ENCODE measurements at regions not wholly inside any gene's neighbourhood (a gene's known extent, or its start where the extent isn't known, plus 50 kb on each side); places are given as distances from the start of the nearest gene placed in this dataset.
"Not testable (repeated sequence)": the region's sequence is repeated elsewhere in the genome, so short reads cannot be mapped to it uniquely, and the experiment has no call there.

GRCh38 chr5:81825237-81825636 is 74.3 kb upstream of the SSBP2 start:
- peak; percentile 18 for DNase-seq

DNA sequence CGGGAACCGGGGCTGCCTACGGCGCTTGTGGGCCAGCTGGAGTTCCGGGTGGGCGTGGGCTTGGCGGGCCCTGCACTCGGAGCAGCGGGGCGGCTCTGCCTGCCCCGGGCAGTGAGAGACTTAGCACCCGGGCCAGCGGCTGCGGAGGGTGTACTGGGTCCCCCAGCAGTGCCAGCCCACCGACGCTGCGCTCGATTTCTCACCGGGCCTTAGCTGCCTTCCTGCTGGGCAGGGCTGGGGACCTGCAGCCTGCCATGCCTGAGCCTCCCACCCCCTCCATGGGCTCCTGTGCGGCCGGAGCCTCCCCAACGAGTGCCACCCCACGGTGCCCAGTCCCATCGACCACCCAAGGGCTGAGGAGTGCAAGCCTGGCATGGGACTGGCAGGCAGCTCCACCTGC is 72.8 kb upstream of the SSBP2 start:
- not testable (repeated sequence) for DNase-seq

DNA sequence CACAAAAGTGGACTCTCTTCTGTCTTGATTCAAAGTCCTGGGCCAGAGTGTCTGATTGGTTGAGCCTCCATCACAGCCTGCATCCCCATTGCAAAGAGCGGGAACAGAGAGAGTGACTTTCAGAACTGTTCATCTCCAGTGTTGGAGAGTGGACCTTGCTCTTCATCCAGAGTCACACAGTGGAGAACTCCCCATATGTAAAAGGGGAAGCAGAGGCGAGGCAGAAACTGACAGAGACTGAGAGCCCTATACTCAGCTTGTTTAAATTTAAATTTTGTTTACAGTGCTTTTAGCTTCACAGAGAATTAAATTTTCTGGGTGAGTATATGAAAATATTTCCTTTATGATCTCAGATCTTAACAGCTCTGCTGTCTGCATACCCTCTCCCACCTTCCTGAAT is 70.0 kb upstream of the SSBP2 start:
- DNase-seq: no peak

DNA sequence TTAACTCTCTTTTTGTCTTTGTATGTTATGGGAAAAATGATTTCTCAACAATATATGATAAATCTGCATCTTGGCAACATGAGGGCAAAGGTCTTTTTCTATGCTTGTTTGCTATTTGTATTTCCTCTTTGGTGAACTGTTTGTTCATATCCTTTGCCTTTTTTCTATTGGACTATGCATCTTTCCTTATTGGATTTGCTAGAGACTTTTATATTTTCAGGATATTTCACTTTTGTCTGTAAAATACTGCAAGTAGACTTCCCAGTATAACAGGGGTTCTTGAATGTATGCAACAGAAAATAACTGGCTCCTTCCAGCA is 69.4 kb upstream of the SSBP2 start:
- DNase-seq: no peak

- DNase-seq: peak; percentile 7
Observed at GRCh38 chr5:81819556-81820317, 68.8 kb upstream of the SSBP2 start.

- no peak for DNase-seq
Observed at GRCh38 chr5:81817980-81818379, 67.1 kb upstream of the SSBP2 start.

DNA sequence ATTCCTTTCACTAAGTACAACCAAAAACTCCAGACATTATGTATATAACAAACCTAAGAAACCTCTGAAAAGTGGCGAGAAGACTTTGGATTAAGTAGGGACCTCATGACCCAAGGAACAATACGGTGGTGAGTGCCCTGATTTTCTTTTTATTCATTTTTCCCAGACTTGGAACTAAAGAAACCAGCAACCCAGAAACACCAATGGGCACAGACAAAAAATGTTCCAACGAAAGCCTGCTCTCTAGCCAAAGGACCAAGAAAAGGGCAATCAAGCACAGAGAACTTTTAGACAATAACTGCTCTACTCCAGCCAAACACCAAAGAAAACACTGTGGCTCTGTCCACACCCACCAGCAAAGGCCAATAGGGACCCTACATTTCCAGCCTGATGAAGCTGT is 66.2 kb upstream of the SSBP2 start:
- DNase-seq: no peak

GRCh38 chr5:81815321-81815720 is 64.4 kb upstream of the SSBP2 start:
- DNase-seq: no peak

DNA sequence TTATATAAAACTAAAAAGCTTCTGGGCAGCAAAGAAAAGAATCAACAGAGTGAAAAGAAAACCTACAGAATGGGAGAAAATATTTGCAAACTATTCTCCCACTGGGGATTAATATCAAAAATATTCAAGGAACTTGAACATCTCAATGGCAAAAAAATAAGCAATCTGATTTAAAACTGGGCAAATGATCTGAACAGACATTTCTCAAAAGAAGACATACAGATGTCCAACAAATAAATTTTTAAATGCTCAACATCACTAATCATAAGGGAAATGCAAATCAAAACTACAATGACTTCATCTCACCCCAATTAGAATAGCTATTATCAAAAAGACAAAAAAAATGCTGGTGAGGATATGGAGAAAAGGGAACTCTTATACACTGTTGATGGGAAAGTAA is 57.2 kb upstream of the SSBP2 start:
- no peak for DNase-seq

DNA sequence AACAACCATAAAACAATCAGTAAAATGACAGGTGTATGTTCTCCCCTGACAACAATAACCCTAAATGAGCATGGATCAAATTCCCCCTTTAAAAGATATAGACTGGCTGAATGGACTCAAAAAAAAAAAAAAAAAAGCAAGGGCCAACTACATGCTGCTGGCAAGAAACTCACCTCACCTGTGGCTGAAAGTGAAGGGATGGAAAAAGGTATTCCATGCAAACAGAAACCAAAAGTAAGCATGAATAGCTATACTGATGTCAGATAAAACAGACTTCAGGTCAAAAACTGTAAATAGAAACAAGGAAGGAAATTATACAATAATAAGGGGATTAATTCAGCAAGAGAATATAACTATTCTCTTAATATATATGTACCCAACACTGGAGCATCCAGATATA is 54.2 kb upstream of the SSBP2 start:
- DNase-seq: no peak

GRCh38 chr5:81803812-81804211 is 52.9 kb upstream of the SSBP2 start:
- DNase-seq: no peak

DNA sequence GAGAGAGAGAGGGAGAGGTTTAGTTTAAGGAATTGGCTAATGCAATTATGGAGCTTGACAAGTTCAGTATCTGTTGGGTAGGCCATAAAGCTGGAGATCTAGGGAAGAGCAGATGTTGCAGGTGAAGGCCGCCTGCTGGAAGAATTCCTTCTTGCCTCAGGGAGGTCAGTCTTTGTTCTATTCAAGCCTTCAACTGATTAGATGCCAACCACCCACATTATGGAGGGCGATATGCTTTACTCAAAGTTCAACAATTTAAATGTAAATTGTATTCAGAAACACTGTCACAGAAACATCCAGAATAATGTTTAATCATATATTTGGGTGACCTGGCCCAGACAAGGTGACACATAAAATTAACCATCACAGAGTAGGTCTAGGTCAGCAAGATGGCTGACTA is 51.7 kb upstream of the SSBP2 start:
- DNase-seq: no peak

DNA sequence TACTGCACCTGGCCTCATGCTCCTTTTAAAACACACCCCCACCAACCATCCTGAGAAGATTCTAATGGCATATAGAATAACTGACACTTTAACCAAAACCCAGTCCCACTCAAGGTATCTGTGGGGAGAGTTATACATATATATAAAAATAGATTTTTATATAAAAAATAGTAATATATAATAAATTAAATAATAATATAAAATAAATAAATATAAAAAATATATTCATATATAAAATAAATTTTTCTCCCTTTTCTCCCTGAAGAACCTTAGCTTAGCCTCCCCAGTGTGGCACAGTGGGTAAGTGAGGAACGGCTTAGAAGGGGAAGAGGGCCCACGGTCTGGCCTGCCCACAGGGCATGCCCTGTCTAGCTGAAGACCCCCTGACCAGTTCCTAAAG is 51.1 kb upstream of the SSBP2 start:
- no peak for DNase-seq

- no peak for DNase-seq
Observed at GRCh38 chr5:81800797-81801196, 49.9 kb upstream of the SSBP2 start.
